PC-3 (cell line): ENCODE measurements at regions not wholly inside any gene's neighbourhood (a gene's known extent, or its start where the extent isn't known, plus 50 kb on each side); places are given as distances from the start of the nearest gene placed in this dataset.

Experiments used
- ATAC-seq: fragments of 200-7000 bp; cut with Tn5 transposase; 2 replicates; pipeline ENCODE4 v1.9.1; 2020; ENCODE audit warnings: mild to moderate bottlenecking, moderate library complexity
- BruUV-seq: library from RNA; stranded (reverse); fragments of 400-500 nt; replicated peaks from 2 replicates; lab custom pipeline; 2021; lab: Mats Ljungman, UMichigan
- CTCF ChIA-PET: fragments of 300-600 bp; sonication (Branson Sonifier 250); formaldehyde crosslinking; loops from one replicate; lab custom pipeline; 2022; ENCODE audit warnings: antibody characterized with exemption; lab: Charles Lee
- POLR2A ChIA-PET: fragments of 300-600 bp; sonication (Branson Sonifier 250); formaldehyde crosslinking; loops from one replicate; lab custom pipeline; 2022; ENCODE audit warnings: antibody characterized with exemption; ENCODE audit not compliant: unreplicated experiment; lab: Charles Lee
- DNase-seq: peaks from one replicate; pipeline ENCODE4 v3.0.0-alpha.2; 2015
- H2AFZ ChIP-seq: fragments of 300-600 bp; sonication (generic); 2 replicates; pipeline ENCODE4 v1.6.0; 2016; ENCODE audit warnings: antibody characterized with exemption, low read length
- H3F3A ChIP-seq: fragments of 300-600 bp; sonication (generic); one replicate; pipeline ENCODE4 v1.6.0; 2017; ENCODE audit warnings: antibody characterized with exemption, low read length, control low read depth, mild to moderate bottlenecking; ENCODE audit not compliant: unreplicated experiment
- H3K27ac ChIP-seq: fragments of 300-600 bp; sonication (generic); 2 replicates; pipeline ENCODE4 v1.5.1; 2016; ENCODE audit warnings: mild to moderate bottlenecking, low read length
- H3K27me3 ChIP-seq: fragments of 300-600 bp; sonication (generic); 2 replicates; pipeline ENCODE4 v1.6.1; 2016; ENCODE audit warnings: low read length, mixed read lengths
- H3K36me3 ChIP-seq: fragments of 300-600 bp; sonication (generic); 2 replicates; pipeline ENCODE4 v1.6.1; 2016; ENCODE audit warnings: low read depth, mixed run types, low read length, mixed read lengths
- H3K4me1 ChIP-seq: fragments of 300-600 bp; sonication (generic); 2 replicates; pipeline ENCODE4 v1.5.1; 2016; ENCODE audit warnings: low read length; ENCODE audit not compliant: insufficient read depth
- H3K4me2 ChIP-seq: fragments of 300-600 bp; sonication (generic); 2 replicates; pipeline ENCODE4 v1.6.0; 2016; ENCODE audit warnings: low read length
- H3K4me3 ChIP-seq: fragments of 300-600 bp; sonication (generic); 2 replicates; pipeline ENCODE4 v1.5.1; 2016; ENCODE audit warnings: mild to moderate bottlenecking, low read length, mixed read lengths
- H3K79me2 ChIP-seq: fragments of 300-600 bp; sonication (generic); 2 replicates; pipeline ENCODE4 v1.6.1; 2017; ENCODE audit warnings: low read length, mixed read lengths
- H3K9ac ChIP-seq: fragments of 300-600 bp; sonication (generic); 2 replicates; pipeline ENCODE4 v1.6.0; 2016; ENCODE audit warnings: mild to moderate bottlenecking, low read length
- H3K9me2 ChIP-seq: fragments of 300-600 bp; sonication (generic); replicated peaks from 2 replicates; pipeline ENCODE4 v1.6.1; 2016; ENCODE audit warnings: mixed run types, low read length, mixed read lengths
- H3K9me3 ChIP-seq: fragments of 300-600 bp; sonication (generic); 2 replicates; pipeline ENCODE4 v1.6.1; 2016; ENCODE audit warnings: low read length, mixed read lengths
- H4K20me1 ChIP-seq: fragments of 300-600 bp; sonication (generic); 2 replicates; pipeline ENCODE4 v1.6.1; 2016; ENCODE audit warnings: low read length, mixed read lengths
- CTCF ChIP-seq: fragments of 300-600 bp; sonication (generic); conservative IDR thresholded peaks from 2 replicates; pipeline ENCODE4 v1.5.1; 2017; ENCODE audit warnings: antibody characterized with exemption, low read depth, mild to moderate bottlenecking, low read length
- EZH2 ChIP-seq: fragments of 300-600 bp; sonication (generic); IDR thresholded peaks from one replicate; pipeline ENCODE4 v1.6.1; 2017; ENCODE audit warnings: antibody characterized with exemption, mild to moderate bottlenecking, low read length; ENCODE audit not compliant: unreplicated experiment
- EZH2phosphoT487 ChIP-seq: fragments of 300-600 bp; sonication (generic); IDR thresholded peaks from 2 replicates; pipeline ENCODE4 v1.6.1; 2018; ENCODE audit warnings: mild to moderate bottlenecking, antibody characterized with exemption, low read length, borderline replicate concordance
- intact Hi-C: fragments of 100-400 bp; cut with micrococcal nuclease; formaldehyde crosslinking; loops from 2 replicates; pipeline ENCODE4 v1.9.0; 2023

GRCh38 chrX:8310409-8310808 is 139.3 kb upstream of the VCX2 start:
- no peaks in the 10 kb centered on the region for H3K9me3 ChIP-seq
- no peak overlapping the region for H3K4me2 ChIP-seq
- DNase-seq (no peak), ATAC-seq (no peak)
- no peak overlapping the region for H3K9ac ChIP-seq
- H3K79me2 ChIP-seq = no peaks in the 10 kb centered on the region
- TF ChIP-seq CTCF (no peak), EZH2 (no peak), EZH2phosphoT487 (no peak)
- H3K4me3 ChIP-seq = no peak overlapping the region
- H3K27ac ChIP-seq = no peak overlapping the region
- H4K20me1 ChIP-seq = no peaks in the 10 kb centered on the region
- intact Hi-C loops = no loop called here
- no peaks in the 10 kb centered on the region for H3F3A ChIP-seq
- no TSS peak for BruUV-seq
- H2AFZ ChIP-seq = no peak overlapping the region
- H3K27me3 ChIP-seq = no peaks in the 10 kb centered on the region
- ChIA-PET POLR2A (no interaction called here), CTCF (no interaction called here)
- no peaks in the 10 kb centered on the region for H3K4me1 ChIP-seq
- no peaks in the 10 kb centered on the region for H3K9me2 ChIP-seq
- H3K36me3 ChIP-seq = no peaks in the 10 kb centered on the region

DNA sequence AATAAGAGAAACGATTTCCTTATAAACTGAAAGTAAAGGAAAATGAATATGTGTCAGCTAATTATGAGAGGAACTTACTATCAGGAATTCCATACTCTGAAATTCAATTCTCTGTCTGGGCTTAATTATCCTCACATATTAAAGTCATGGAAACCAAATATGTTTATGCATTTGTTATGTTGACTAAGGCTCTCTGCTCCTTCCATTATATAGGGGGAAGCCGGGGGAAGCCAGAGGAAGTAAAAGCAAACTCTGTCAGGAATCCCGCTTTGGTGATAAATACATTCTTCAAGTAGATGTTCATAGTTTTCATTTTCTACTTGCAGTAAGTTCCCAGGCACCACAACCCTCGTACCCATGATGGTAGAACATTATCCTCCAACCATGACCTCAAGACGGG is 142.8 kb upstream of the VCX2 start:
- Histone ChIP-seq H3K9me2 (no peaks in the 10 kb centered on the region), H3K4me1 (no peaks in the 10 kb centered on the region), H3K27me3 (no peaks in the 10 kb centered on the region), H3K4me2 (no peak overlapping the region), H3K79me2 (no peaks in the 10 kb centered on the region), H4K20me1 (no peaks in the 10 kb centered on the region), H3K27ac (no peak overlapping the region), H2AFZ (no peak overlapping the region), H3K36me3 (no peaks in the 10 kb centered on the region), H3K9me3 (no peaks in the 10 kb centered on the region), H3K9ac (no peak overlapping the region), H3K4me3 (no peak overlapping the region), H3F3A (no peaks in the 10 kb centered on the region)
- no peak for ATAC-seq
- DNase-seq = no peak
- ChIA-PET POLR2A (no interaction called here), CTCF (no interaction called here)
- intact Hi-C loops = no loop called here
- TF ChIP-seq EZH2phosphoT487 (no peak), EZH2 (no peak), CTCF (no peak)
- no TSS peak for BruUV-seq

GRCh38 chrX:8314881-8315280 is 143.8 kb upstream of the VCX2 start:
- no peaks in the 10 kb centered on the region for H3F3A ChIP-seq
- ATAC-seq = no peak
- intact Hi-C loops = no loop called here
- H3K4me1 ChIP-seq = no peaks in the 10 kb centered on the region
- H3K9me2 ChIP-seq = no peaks in the 10 kb centered on the region
- TF ChIP-seq CTCF (no peak), EZH2 (no peak), EZH2phosphoT487 (no peak)
- H3K27ac ChIP-seq = no peak overlapping the region
- H2AFZ ChIP-seq = no peak overlapping the region
- no peaks in the 10 kb centered on the region for H3K36me3 ChIP-seq
- no peaks in the 10 kb centered on the region for H4K20me1 ChIP-seq
- no peak overlapping the region for H3K9ac ChIP-seq
- no peaks in the 10 kb centered on the region for H3K27me3 ChIP-seq
- no peaks in the 10 kb centered on the region for H3K9me3 ChIP-seq
- BruUV-seq = no TSS peak
- no peak overlapping the region for H3K4me3 ChIP-seq
- no peaks in the 10 kb centered on the region for H3K79me2 ChIP-seq
- no peak for DNase-seq
- CTCF ChIA-PET = no interaction called here
- no peak overlapping the region for H3K4me2 ChIP-seq
- POLR2A ChIA-PET = no interaction called here
